ENCODE measurements at regions not wholly inside any gene's neighbourhood (a gene's known extent, or its start where the extent isn't known, plus 50 kb on each side); places are given as distances from the start of the nearest gene placed in this dataset.

- Mint-ChIP-seq H3K27me3 (ENCODE audit: low read depth in 3 of 3) (peaks cover 0 to 7% (median 6%) of the 10 kb centered on the region in 3 donors), H3K27ac (no peak overlapping the region), H3K9me3 (no peaks in the 10 kb centered on the region), H3K4me1 (no peaks in the 10 kb centered on the region), H3K4me3 (no peak overlapping the region), H3K36me3 (no peaks in the 10 kb centered on the region)
- no peak for DNase-seq
Observed at GRCh38 chr10:78702876-78703275, 365.9 kb upstream of the ZMIZ1 start.

GRCh38 chr10:78703593-78703992 is 365.2 kb upstream of the ZMIZ1 start:
- DNase-seq: no peak
- Mint-ChIP-seq H3K27me3 (ENCODE audit: low read depth in 3 of 3) (peaks cover 0 to 7% (median 6%) of the 10 kb centered on the region in 3 donors), H3K4me3 (no peak overlapping the region), H3K27ac (no peak overlapping the region), H3K4me1 (no peaks in the 10 kb centered on the region), H3K9me3 (no peaks in the 10 kb centered on the region), H3K36me3 (no peaks in the 10 kb centered on the region)

- no peak for DNase-seq
- H3K27me3 Mint-ChIP-seq (ENCODE audit: low read depth in 3 of 3): peaks cover 3 to 6% (median 4%) of the 10 kb centered on the region in 3 donors
- H3K4me3 Mint-ChIP-seq: no peak overlapping the region
- H3K36me3 Mint-ChIP-seq: no peaks in the 10 kb centered on the region
- no peaks in the 10 kb centered on the region for H3K4me1 Mint-ChIP-seq
- no peaks in the 10 kb centered on the region for H3K9me3 Mint-ChIP-seq
- no peak overlapping the region for H3K27ac Mint-ChIP-seq
Observed at GRCh38 chr10:78706256-78706655, 362.5 kb upstream of the ZMIZ1 start.

- Mint-ChIP-seq H3K9me3 (no peaks in the 10 kb centered on the region), H3K27me3 (ENCODE audit: low read depth in 3 of 3) (peaks cover 2 to 4% (median 3%) of the 10 kb centered on the region in 3 donors)
Observed at GRCh38 chr10:78706726-78707540, 361.8 kb upstream of the ZMIZ1 start.

GRCh38 chr10:78707745-78708144 is 361.0 kb upstream of the ZMIZ1 start:
- no peak overlapping the region for H3K27ac Mint-ChIP-seq
- no peaks in the 10 kb centered on the region for H3K36me3 Mint-ChIP-seq
- H3K4me3 Mint-ChIP-seq: no peak overlapping the region
- no peaks in the 10 kb centered on the region for H3K4me1 Mint-ChIP-seq
- no peak for DNase-seq
- no peaks in the 10 kb centered on the region for H3K9me3 Mint-ChIP-seq
- H3K27me3 Mint-ChIP-seq (ENCODE audit: low read depth in 3 of 3): peaks cover 2 to 4% (median 3%) of the 10 kb centered on the region in 3 donors

More at GRCh38 chr10:78706726-78707540, 361.8 kb upstream of the ZMIZ1 start:
- Mint-ChIP-seq H3K36me3 (no peaks in the 10 kb centered on the region), H3K4me3 (no peak overlapping the region), H3K4me1 (no peaks in the 10 kb centered on the region), H3K27ac (no peak overlapping the region)
- no peak for DNase-seq

- no peak for DNase-seq
- no peak overlapping the region for H3K4me3 Mint-ChIP-seq
- no peaks in the 10 kb centered on the region for H3K4me1 Mint-ChIP-seq
- no peak overlapping the region for H3K27ac Mint-ChIP-seq
- no peaks in the 10 kb centered on the region for H3K36me3 Mint-ChIP-seq
- H3K27me3 Mint-ChIP-seq (ENCODE audit: low read depth in 3 of 3): peaks cover 1 to 6% (median 3%) of the 10 kb centered on the region in 3 donors
- H3K9me3 Mint-ChIP-seq: no peaks in the 10 kb centered on the region
Observed at GRCh38 chr10:78712147-78712546, 356.6 kb upstream of the ZMIZ1 start.

GRCh38 chr10:78713659-78714058 is 355.1 kb upstream of the ZMIZ1 start:
- H3K9me3 Mint-ChIP-seq: no peaks in the 10 kb centered on the region
- no peak overlapping the region for H3K27ac Mint-ChIP-seq
- H3K4me3 Mint-ChIP-seq: no peak overlapping the region
- peaks cover 1 to 6% (median 3%) of the 10 kb centered on the region in 3 donors for H3K27me3 Mint-ChIP-seq (ENCODE audit: low read depth in 3 of 3)
- no peaks in the 10 kb centered on the region for H3K4me1 Mint-ChIP-seq
- no peak for DNase-seq
- H3K36me3 Mint-ChIP-seq: no peaks in the 10 kb centered on the region

- Mint-ChIP-seq H3K4me1 (no peaks in the 10 kb centered on the region), H3K27ac (no peak overlapping the region), H3K4me3 (no peak overlapping the region), H3K9me3 (no peaks in the 10 kb centered on the region), H3K27me3 (ENCODE audit: low read depth in 3 of 3) (peaks cover 1 to 6% (median 3%) of the 10 kb centered on the region in 3 donors), H3K36me3 (no peaks in the 10 kb centered on the region)
- no peak for DNase-seq
Observed at GRCh38 chr10:78714225-78714624, 354.5 kb upstream of the ZMIZ1 start.

GRCh38 chr10:78715435-78715834 is 353.3 kb upstream of the ZMIZ1 start:
- Mint-ChIP-seq H3K36me3 (no peaks in the 10 kb centered on the region), H3K27ac (no peak overlapping the region), H3K4me1 (no peaks in the 10 kb centered on the region), H3K27me3 (ENCODE audit: low read depth in 3 of 3) (peaks cover 1 to 6% (median 3%) of the 10 kb centered on the region in 3 donors), H3K9me3 (no peaks in the 10 kb centered on the region), H3K4me3 (no peak overlapping the region)
- no peak for DNase-seq

- no peak for DNase-seq
- Mint-ChIP-seq H3K27ac (no peak overlapping the region), H3K9me3 (no peaks in the 10 kb centered on the region), H3K4me3 (no peak overlapping the region), H3K4me1 (no peaks in the 10 kb centered on the region), H3K36me3 (no peaks in the 10 kb centered on the region), H3K27me3 (ENCODE audit: low read depth in 3 of 3) (peaks cover 1 to 10% (median 4%) of the 10 kb centered on the region in 3 donors)
Observed at GRCh38 chr10:78716043-78716660, 352.6 kb upstream of the ZMIZ1 start.

GRCh38 chr10:78717200-78717599 is 351.6 kb upstream of the ZMIZ1 start:
- DNase-seq: no peak
- peaks cover 1 to 10% (median 4%) of the 10 kb centered on the region in 3 donors for H3K27me3 Mint-ChIP-seq (ENCODE audit: low read depth in 3 of 3)
- H3K4me3 Mint-ChIP-seq: no peak overlapping the region
- no peaks in the 10 kb centered on the region for H3K9me3 Mint-ChIP-seq
- H3K4me1 Mint-ChIP-seq: no peaks in the 10 kb centered on the region
- no peak overlapping the region for H3K27ac Mint-ChIP-seq
- no peaks in the 10 kb centered on the region for H3K36me3 Mint-ChIP-seq

- no peak for DNase-seq
- no peaks in the 10 kb centered on the region for H3K4me1 Mint-ChIP-seq
- no peak overlapping the region for H3K27ac Mint-ChIP-seq
- no peaks in the 10 kb centered on the region for H3K9me3 Mint-ChIP-seq
- H3K4me3 Mint-ChIP-seq: no peak overlapping the region
- H3K36me3 Mint-ChIP-seq: no peaks in the 10 kb centered on the region
- peaks cover 1 to 10% (median 4%) of the 10 kb centered on the region in 3 donors for H3K27me3 Mint-ChIP-seq (ENCODE audit: low read depth in 3 of 3)
Observed at GRCh38 chr10:78718032-78718572, 350.7 kb upstream of the ZMIZ1 start.

- H3K9me3 Mint-ChIP-seq: no peaks in the 10 kb centered on the region
- no peaks in the 10 kb centered on the region for H3K36me3 Mint-ChIP-seq
- H3K27me3 Mint-ChIP-seq (ENCODE audit: low read depth in 3 of 3): peaks cover 0 to 10% (median 4%) of the 10 kb centered on the region in 3 donors
- H3K4me1 Mint-ChIP-seq: no peaks in the 10 kb centered on the region
- H3K27ac Mint-ChIP-seq: no peak overlapping the region
- DNase-seq: no peak
- no peak overlapping the region for H3K4me3 Mint-ChIP-seq
Observed at GRCh38 chr10:78719276-78719675, 349.5 kb upstream of the ZMIZ1 start.

GRCh38 chr10:78720091-78720490 is 348.7 kb upstream of the ZMIZ1 start:
- no peaks in the 10 kb centered on the region for H3K36me3 Mint-ChIP-seq

More at GRCh38 chr10:78720091-78720490, 348.7 kb upstream of the ZMIZ1 start:
- no peak overlapping the region for H3K4me3 Mint-ChIP-seq
- no peaks in the 10 kb centered on the region for H3K4me1 Mint-ChIP-seq
- no peak overlapping the region for H3K27ac Mint-ChIP-seq
- H3K27me3 Mint-ChIP-seq (ENCODE audit: low read depth in 3 of 3): peaks cover 2 to 12% (median 4%) of the 10 kb centered on the region in 3 donors
- no peaks in the 10 kb centered on the region for H3K9me3 Mint-ChIP-seq
- no peak for DNase-seq
